GM10266 (cell line): ENCODE measurements at regions not wholly inside any gene's neighbourhood (a gene's known extent, or its start where the extent isn't known, plus 50 kb on each side); places are given as distances from the start of the nearest gene placed in this dataset.

Source experiments
- DNase-seq: peaks from one replicate; pipeline ENCODE4 v3.0.0; 2012; ENCODE audit errors: extremely low spot score
- TF ChIP-seq, protein P1 (sequence below): IDR thresholded peaks from 2 replicates; pipeline ENCODE4 v1.5.1; 2012; ENCODE audit warnings: mild to moderate bottlenecking, low read depth; ENCODE audit not compliant: control insufficient read depth, insufficient read depth; ENCODE audit errors: missing control alignments

DNA sequence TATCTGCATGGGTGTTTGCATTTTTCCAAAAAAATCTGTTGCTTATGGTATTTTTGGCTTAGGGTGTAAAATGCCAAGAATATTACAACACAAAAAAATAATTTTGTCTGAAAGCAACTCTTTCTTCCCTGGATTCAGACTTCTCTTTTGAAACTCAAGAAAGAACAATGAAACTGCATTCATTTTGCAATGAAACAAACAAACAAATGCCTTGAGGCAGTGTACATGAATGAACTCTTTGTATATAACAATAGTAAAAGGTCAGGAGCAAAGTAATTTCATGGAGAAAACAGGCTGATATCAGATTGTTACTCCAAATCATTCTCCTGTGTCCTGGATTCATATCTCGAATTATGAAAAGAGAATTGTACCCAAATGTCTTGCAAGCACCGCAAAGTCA is 301.6 kb upstream of the CDH20 start:
- TF ChIP-seq, protein P1, sequence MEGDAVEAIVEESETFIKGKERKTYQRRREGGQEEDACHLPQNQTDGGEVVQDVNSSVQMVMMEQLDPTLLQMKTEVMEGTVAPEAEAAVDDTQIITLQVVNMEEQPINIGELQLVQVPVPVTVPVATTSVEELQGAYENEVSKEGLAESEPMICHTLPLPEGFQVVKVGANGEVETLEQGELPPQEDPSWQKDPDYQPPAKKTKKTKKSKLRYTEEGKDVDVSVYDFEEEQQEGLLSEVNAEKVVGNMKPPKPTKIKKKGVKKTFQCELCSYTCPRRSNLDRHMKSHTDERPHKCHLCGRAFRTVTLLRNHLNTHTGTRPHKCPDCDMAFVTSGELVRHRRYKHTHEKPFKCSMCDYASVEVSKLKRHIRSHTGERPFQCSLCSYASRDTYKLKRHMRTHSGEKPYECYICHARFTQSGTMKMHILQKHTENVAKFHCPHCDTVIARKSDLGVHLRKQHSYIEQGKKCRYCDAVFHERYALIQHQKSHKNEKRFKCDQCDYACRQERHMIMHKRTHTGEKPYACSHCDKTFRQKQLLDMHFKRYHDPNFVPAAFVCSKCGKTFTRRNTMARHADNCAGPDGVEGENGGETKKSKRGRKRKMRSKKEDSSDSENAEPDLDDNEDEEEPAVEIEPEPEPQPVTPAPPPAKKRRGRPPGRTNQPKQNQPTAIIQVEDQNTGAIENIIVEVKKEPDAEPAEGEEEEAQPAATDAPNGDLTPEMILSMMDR = no peak
- no peak for DNase-seq

DNA sequence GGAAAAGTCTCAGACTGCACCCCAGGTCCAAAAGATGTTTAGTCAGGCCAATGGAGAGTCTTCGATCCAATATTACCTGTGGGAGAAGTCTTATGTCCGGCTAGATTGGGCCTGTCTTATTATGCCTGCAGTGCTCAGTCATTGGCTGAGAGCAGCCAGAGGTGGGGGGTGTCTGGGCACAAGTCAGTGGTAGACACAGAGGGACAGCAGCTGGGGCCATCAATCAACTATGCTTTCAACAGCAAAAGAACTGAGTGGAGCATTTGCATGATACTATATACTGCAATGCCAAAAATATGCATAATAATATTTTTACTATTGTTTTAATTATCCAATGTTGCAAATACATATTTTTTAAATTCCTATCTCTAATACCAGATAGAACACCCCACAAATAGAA is 298.6 kb upstream of the CDH20 start:
- DNase-seq = no peak
- TF ChIP-seq, protein P1 = no peak

DNA sequence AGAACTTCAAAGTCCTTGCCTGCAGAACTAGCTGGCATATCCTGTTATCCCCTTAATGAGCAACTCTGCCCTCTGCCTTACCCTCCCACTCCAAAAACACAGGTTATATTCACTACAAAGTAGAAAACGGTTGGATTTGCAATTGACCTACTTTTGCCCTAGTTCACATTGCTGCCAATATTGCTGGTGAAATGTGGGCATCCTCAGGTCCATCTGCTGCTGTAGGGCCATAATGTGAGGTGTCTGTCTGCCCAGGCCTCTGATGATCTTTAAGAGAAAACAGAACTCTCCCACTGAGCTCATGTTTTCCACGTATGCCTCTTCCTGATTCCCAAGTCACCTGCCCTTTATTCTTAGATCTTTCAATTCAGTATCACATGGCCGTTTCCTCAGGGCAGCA is 294.0 kb upstream of the CDH20 start:
- TF ChIP-seq, protein P1 = no peak
- DNase-seq = no peak

DNA sequence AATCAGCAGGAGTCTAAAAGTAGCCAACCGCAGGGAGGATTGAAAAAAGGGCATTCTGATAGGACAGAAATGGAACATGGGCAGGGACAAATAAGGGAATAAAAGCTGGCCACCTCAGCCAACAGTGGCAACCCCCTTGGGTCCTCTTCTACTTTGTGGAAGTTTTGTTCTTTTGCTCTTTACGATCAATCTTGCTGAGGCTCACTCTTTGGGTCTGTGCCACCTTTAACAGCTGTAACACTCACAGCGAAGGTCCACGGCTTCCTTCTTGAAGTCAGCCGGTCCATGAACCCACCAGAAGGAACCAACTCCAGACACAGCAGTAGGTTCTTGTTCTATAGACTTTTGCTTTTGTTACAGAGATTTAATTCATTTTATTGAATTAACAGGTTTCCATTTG is 285.4 kb upstream of the CDH20 start:
- TF ChIP-seq, protein P1 = no peak
- no peak for DNase-seq

DNA sequence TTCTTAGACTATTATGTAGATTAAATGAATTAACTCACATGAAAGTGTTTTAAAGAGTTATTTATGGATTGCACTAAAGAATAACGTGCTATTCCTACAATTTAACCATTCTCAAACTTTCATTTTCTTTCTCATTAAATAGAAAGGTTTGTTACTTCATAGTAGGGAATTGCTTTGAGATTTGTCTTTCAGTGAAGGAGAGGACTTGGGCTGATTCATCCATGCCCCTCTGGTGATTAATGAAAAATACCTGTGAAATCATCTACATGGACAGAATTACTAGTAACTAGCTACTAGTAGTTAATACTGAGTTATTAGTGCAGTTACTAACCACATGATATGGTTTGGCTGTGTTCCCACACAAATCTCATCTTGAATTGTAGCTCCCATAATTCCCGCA is 275.8 kb upstream of the CDH20 start:
- no peak for DNase-seq
- TF ChIP-seq, protein P1 = no peak

DNA sequence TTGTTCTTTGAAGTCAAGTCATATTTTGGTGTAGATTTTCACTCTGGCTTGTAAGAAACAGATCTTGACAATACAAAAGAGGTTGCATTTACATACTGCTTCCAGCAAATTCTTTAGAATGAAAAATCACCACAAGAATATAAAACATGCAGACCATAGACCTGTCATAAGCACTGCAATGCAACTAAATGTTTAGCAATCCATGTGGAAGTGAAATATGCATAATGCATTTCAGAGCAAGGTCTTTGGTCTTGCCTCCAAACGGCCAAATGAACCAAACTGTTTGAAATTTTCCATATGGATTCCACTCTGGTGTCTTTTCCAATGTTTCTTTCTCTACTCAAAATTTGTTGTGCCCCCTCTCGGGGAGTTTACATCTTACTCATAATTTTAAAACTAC is 271.0 kb upstream of the CDH20 start:
- TF ChIP-seq, protein P1 = no peak
- DNase-seq = no peak

DNA sequence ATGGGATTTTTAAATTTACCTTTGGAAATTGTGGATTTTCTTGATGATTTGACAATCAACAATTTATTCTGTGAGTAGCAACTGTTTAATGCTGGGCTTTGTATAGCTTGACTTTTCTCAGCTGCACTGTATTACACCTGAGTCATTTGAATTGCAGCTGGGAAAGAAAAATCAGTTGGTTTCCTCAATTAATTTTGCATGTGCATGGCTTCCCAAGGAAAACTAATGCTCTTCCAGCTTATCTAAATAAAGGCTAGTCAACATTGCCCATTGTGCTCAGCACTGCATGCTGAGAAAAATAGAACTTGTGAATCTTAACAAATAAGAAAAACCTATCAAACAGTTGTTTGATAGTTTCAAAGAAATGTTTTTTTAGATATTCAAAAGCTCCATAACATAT is 268.3 kb upstream of the CDH20 start:
- no peak for DNase-seq
- TF ChIP-seq, protein P1 = no peak
